Heart left ventricle (tissue), 13 donors: ENCODE measurements at regions not wholly inside any gene's neighbourhood (a gene's known extent, or its start where the extent isn't known, plus 50 kb on each side); places are given as distances from the start of the nearest gene placed in this dataset.

Source experiments
- CTCF ChIP-seq, 12 donors: fragments of 200-600 bp; sonication (generic) in 4 of 12; IDR thresholded peaks; one replicate each; pipeline versions ENCODE4 v1.5.0 to v1.8.0; 2018 to 2022; ENCODE audit warnings: antibody characterized with exemption in 12 of 12, mild to moderate bottlenecking in 5 of 12
- POLR2A ChIP-seq, 2 donors: fragments of 450-650 bp; IDR thresholded peaks; one replicate each; pipeline ENCODE4 v1.6.1; 2017; ENCODE audit warnings: antibody characterized with exemption in 2 of 2, mild to moderate bottlenecking in 2 of 2, moderate library complexity in 2 of 2
- donor health status: ischemic (EF 13 %, LVEDD 7.1; RV severe dilation, severe dysfunction).
- donor health status: DM: no; HTN: yes; CAD: no.
- donor health status: DM: no; HTN: no; CAD: no.
- donor health status: ischemic (EF 25% LVEDD 6.9; RV normal size, moderate dysfunction).
- donor health status: ischemic (EF 25% LVEDD 5.7; RV mildly dilated, moderate dysfunction).
- donor health status: ischemic (EF 35%, LVEDD 5.7; RV mildly dilated, moderate dysfunction).
- donor health status: nonischemic (EF 11% LVEDD 7.7; RV severe dilation, severe dysfunction).
- donor health status: DM: yes; HTN: yes; CAD: no.
- donor health status: PGD.
- donor health status: ischemic (EF 29% LVEDD 5.4; RV normal size, mild dysfunction).
- donor health status: nonischemic (EF 23%, LVEDD 6.1; RV moderate dilation, normal function).

GRCh38 chr1:55282058-55282457 lies 66.9 kb upstream of the USP24 start:
- TF ChIP-seq CTCF (IDR thresholded peaks at IDR 0.05) (no peak), POLR2A (IDR thresholded peaks at IDR 0.05) (no peak)
